NCI-H226 (cell line): ENCODE measurements at regions not wholly inside any gene's neighbourhood (a gene's known extent, or its start where the extent isn't known, plus 50 kb on each side); places are given as distances from the start of the nearest gene placed in this dataset.
"Not testable (repeated sequence)": the region's sequence is repeated elsewhere in the genome, so short reads cannot be mapped to it uniquely, and the experiment has no call there.

ENCODE experiments used
- DNase-seq: peaks from one replicate; pipeline ENCODE4 v3.0.0-alpha.2; 2015

GRCh38 chr3:23116081-23116837 lies 86.9 kb upstream of the UBE2E2 start:
- no peak for DNase-seq

GRCh38 chr3:23117856-23118255 lies 85.3 kb upstream of the UBE2E2 start:
- DNase-seq, result no peak

DNA sequence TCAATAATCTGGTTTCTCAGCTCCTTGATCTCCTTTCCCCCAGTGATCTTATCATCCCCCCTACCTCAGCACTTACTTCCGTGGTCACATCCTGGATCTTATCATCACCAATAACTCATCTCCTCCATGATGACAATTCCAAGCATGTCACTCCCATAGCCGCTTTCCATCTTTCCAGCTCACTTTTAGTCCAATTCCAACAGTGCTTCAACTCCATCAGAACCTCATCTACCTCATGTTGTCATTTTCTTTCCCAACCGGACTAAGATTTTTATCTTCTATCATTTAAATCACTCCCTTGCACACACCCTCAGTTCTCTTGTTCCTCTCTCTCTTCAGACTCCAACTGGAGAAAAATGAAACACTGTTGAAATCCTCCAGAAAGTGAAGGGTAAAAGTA lies 75.9 kb upstream of the UBE2E2 start:
- DNase-seq, result no peak

- no peak for DNase-seq
Measured at GRCh38 chr3:23128655-23129054, 74.5 kb upstream of the UBE2E2 start.

GRCh38 chr3:23129117-23129516 lies 74.0 kb upstream of the UBE2E2 start:
- DNase-seq, result no peak

DNA sequence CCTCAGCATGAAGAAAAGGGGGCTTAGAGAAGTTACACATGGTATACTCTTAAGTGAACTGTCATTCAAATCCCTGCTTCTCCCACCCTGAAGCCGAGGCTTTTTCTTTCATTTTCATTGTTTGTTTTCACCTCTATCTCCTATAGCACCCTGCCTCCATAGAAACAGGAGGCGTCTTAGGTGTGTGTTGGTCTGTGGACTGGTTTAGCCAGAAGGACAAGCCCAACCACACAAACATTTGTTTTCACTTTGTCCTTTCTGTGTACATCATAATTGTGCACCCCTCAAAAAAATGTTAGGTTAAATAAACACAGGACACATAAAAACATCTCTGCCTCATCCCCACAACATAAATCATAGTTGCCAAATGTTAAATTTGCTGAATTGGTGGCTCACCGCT lies 73.3 kb upstream of the UBE2E2 start:
- no peak for DNase-seq

GRCh38 chr3:23130406-23130805 lies 72.7 kb upstream of the UBE2E2 start:
- no peak for DNase-seq

DNA sequence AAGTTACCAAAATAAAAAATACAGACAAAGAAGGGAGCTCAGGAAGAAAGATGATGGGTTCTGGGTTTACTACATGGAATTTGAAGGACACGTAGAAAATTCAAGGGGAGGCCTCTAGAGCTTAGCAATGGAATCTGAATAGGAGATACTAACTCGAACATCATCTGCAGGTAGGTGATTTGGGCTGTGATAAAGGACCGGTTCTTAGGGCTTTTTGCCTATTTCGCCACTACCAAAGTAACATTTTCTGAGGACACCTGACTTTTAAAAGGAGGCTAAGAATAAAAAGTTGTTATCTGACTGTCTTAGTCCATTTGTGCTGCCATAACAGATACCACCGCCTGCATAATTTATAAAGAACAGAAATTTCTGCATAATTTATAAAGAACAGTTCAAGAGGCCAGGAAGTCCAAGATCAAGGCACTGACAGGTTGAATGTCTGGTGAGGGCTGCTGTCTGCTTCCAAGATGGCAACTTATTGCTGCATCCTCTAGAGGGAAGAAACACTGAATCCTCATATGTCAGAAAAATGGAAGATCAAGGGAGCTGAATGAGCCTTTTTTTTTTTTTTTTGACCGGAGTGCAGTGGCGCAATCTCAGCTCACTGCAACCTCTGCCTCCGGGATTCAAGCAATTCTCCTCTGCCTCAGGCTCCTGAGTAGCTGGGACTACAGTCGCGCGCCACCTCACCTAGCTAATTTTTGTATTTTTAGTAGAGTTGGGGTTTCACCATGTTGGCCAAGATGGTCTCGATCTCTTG lies 67.9 kb upstream of the UBE2E2 start:
- DNase-seq, result no peak

DNA sequence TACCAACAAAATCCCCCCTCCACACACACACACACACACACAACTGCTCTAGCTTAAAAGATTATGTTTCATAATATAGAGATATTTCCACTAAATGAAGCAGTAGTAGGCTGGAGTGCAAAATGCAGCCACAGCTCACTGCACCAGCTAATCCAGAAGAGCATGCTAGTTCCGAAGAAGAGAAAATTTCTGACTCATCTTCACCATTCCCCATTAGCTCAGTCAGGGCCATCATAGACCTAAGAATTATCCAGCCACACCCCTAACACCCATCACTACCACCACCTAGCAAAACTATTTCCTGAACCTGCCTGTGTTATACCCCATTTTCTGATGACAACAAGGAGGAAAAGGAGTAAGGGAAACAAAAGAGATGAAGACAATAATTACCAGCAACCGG lies 67.1 kb upstream of the UBE2E2 start:
- DNase-seq, result no peak

DNA sequence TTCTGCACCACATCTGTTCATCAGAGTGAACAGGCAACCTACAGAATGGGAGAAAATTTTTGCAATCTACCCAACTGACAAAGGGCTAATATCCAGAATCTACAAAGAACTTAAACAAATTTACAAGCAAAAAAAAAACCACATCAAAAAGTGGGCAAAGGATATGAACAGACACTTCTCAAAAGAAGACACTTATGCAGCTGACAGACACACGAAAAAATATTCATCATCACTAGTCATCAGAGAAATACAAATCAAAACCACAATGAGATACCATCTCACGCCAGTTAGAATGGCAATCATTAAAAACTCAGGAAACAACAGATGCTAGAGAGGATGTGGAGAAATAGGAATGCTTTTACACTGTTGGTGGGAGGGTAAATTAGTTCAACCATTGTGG lies 59.1 kb upstream of the UBE2E2 start:
- not testable (repeated sequence) for DNase-seq

DNA sequence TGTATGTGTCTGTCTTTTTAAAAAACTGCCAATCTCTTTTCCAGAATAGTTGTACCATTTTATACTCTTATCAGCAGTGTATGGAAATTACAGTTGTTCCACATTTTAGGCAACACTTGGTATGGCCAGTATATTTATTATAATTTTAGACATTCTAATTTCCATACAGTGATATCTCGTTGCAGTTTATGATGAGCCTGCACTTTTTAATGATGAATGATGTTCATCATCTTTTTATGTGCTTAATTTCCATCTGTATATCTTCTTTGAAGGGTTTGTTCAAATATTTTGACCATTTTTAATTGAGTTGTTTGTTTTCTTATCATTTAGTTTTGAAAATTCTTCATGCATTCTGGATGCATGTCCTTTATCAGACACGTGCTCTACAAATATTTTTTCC lies 57.0 kb upstream of the UBE2E2 start:
- DNase-seq, result no peak

GRCh38 chr3:23152989-23153388 lies 50.1 kb upstream of the UBE2E2 start:
- no peak for DNase-seq
